ENCODE measurements at regions not wholly inside any gene's neighbourhood (a gene's known extent, or its start where the extent isn't known, plus 50 kb on each side); places are given as distances from the start of the nearest gene placed in this dataset.

DNA sequence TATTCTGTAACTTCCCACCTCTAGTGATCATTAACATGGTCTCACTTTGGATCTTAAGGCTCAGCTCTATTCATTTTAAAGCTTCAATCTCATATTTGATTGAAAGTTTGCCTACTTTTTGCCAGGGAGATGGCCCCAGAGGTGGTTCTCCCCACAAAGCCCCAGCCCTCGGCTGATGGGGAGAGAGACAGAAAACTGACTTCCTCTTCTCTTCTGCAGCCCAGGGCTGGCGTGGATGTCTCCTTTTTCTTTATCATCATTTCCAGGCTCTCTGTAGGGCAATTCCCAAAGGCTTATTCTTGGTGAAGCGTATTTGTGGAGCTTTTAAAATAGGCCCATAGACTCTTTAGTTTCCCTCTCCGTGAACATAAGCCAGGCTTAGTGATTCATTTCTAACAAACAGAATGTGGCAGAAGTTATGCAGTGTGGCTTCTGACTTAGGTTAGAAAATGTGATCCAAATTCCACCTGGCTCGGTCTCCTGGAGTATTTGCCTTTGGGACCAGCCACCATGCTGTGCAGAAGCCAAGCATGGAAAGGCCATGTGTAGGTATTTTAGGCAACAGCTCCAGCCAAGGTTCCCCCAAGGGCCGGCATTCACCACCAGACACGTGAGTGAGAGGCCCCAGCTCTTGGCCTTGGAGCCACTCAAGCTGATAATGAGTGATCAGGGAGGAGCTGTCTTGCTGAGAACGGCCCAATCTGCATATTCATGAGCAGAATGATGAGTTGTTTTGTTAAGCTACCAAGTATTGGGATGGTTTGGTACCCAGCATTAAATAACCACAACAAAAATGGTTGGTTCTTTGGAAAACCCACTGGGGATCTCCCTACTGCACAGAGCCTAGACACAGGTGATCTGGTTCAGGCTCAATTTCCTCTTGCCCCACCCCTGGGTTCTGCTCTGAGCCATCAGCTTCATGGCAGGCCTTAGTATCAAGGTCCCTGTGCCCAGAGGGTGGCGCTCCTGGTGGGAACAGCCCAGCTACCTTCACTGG, 353.2 kb upstream of the PROK2 start:
- H3K9ac ChIP-seq (ENCODE audit: low read length), result no peak overlapping the region
- H3K4me3 ChIP-seq (ENCODE audit: low read length), result no peak overlapping the region
- H3K27ac ChIP-seq (ENCODE audit: low read length), result no peak overlapping the region
- no peaks in the 10 kb centered on the region for H3K9me3 ChIP-seq (ENCODE audit: control insufficient read depth, low read depth, low read length)
- no peaks in the 10 kb centered on the region for H3K4me1 ChIP-seq (ENCODE audit: control insufficient read depth, low read depth, low read length)
- H3K36me3 ChIP-seq (ENCODE audit: control insufficient read depth, low read depth, low read length), result no peaks in the 10 kb centered on the region
- no peaks in the 10 kb centered on the region for H3K27me3 ChIP-seq (ENCODE audit: control insufficient read depth, insufficient read depth, low read length)

DNA sequence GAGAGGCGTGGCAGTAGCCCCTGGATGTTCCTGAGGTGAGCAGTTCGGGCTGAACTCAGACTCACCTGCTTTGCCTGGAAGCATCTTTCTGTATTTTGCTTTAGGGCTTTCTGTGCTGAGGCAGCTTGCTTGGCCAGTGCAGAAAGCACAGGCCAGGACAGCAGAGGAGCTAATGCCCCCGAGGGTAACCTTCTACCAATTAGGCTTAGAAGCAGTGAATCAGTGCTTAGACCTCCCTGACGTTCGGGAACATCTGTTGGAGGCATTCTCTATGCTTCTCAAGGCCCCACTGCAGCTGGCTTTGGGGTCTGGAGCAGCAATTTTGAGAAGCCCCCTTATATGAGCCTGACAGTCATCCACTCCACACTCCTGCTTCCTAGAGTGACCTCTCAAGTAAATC, 350.7 kb upstream of the PROK2 start:
- no peaks in the 10 kb centered on the region for H3K27me3 ChIP-seq (ENCODE audit: control insufficient read depth, insufficient read depth, low read length)
- no peak overlapping the region for H3K27ac ChIP-seq (ENCODE audit: low read length)
- no peaks in the 10 kb centered on the region for H3K36me3 ChIP-seq (ENCODE audit: control insufficient read depth, low read depth, low read length)
- H3K9me3 ChIP-seq (ENCODE audit: control insufficient read depth, low read depth, low read length), result no peaks in the 10 kb centered on the region
- H3K9ac ChIP-seq (ENCODE audit: low read length), result no peak overlapping the region
- H3K4me1 ChIP-seq (ENCODE audit: control insufficient read depth, low read depth, low read length), result no peaks in the 10 kb centered on the region
- H3K4me3 ChIP-seq (ENCODE audit: low read length), result no peak overlapping the region

DNA sequence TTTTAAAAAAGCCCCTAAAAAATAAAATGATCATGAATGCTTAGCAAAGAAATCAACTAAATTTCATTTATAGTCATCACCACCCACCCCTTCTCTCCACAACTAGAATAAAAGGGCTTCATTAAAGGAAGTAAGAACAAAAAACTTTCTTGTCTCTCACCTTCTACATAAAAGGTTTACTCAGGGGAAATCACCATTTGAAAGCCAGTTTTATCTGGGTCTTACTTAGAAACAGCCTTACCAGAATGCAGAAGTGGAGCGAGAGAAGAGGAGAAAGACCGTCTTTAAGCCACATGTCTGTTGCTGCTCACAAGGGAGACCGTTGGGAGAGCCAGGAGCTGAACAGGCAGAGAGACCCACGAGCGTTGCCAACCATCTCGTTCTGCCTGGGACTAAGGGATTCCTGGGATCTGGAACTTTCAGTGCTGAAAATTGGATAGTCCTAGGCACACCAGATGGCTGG, 350.1 kb upstream of the PROK2 start:
- Histone ChIP-seq H3K27me3 (ENCODE audit: control insufficient read depth, insufficient read depth, low read length) (no peaks in the 10 kb centered on the region), H3K27ac (ENCODE audit: low read length) (no peak overlapping the region), H3K36me3 (ENCODE audit: control insufficient read depth, low read depth, low read length) (no peaks in the 10 kb centered on the region), H3K4me1 (ENCODE audit: control insufficient read depth, low read depth, low read length) (no peaks in the 10 kb centered on the region), H3K9me3 (ENCODE audit: control insufficient read depth, low read depth, low read length) (no peaks in the 10 kb centered on the region), H3K4me3 (ENCODE audit: low read length) (no peak overlapping the region), H3K9ac (ENCODE audit: low read length) (no peak overlapping the region)

GRCh38 chr3:72133329-72134011, 348.5 kb upstream of the PROK2 start:
- H3K36me3 ChIP-seq (ENCODE audit: control insufficient read depth, low read depth, low read length), result no peaks in the 10 kb centered on the region
- no peak overlapping the region for H3K4me3 ChIP-seq (ENCODE audit: low read length)
- no peaks in the 10 kb centered on the region for H3K4me1 ChIP-seq (ENCODE audit: control insufficient read depth, low read depth, low read length)
- no peak overlapping the region for H3K9ac ChIP-seq (ENCODE audit: low read length)
- no peak overlapping the region for H3K27ac ChIP-seq (ENCODE audit: low read length)
- no peaks in the 10 kb centered on the region for H3K27me3 ChIP-seq (ENCODE audit: control insufficient read depth, insufficient read depth, low read length)
- H3K9me3 ChIP-seq (ENCODE audit: control insufficient read depth, low read depth, low read length), result no peaks in the 10 kb centered on the region

- Histone ChIP-seq H3K27me3 (ENCODE audit: control insufficient read depth, insufficient read depth, low read length) (no peaks in the 10 kb centered on the region), H3K9ac (ENCODE audit: low read length) (no peak overlapping the region), H3K4me1 (ENCODE audit: control insufficient read depth, low read depth, low read length) (no peaks in the 10 kb centered on the region)
Observed at GRCh38 chr3:72131899-72132298, 347.0 kb upstream of the PROK2 start.

GRCh38 chr3:72130565-72130964, 345.6 kb upstream of the PROK2 start:
- no peak overlapping the region for H3K4me3 ChIP-seq (ENCODE audit: low read length)
- H3K9me3 ChIP-seq (ENCODE audit: control insufficient read depth, low read depth, low read length), result no peaks in the 10 kb centered on the region
- no peaks in the 10 kb centered on the region for H3K36me3 ChIP-seq (ENCODE audit: control insufficient read depth, low read depth, low read length)
- H3K4me1 ChIP-seq (ENCODE audit: control insufficient read depth, low read depth, low read length), result no peaks in the 10 kb centered on the region
- H3K27ac ChIP-seq (ENCODE audit: low read length), result no peak overlapping the region
- no peaks in the 10 kb centered on the region for H3K27me3 ChIP-seq (ENCODE audit: control insufficient read depth, insufficient read depth, low read length)
- H3K9ac ChIP-seq (ENCODE audit: low read length), result no peak overlapping the region

More at GRCh38 chr3:72131899-72132298, 347.0 kb upstream of the PROK2 start:
- Histone ChIP-seq H3K4me3 (ENCODE audit: low read length) (no peak overlapping the region), H3K9me3 (ENCODE audit: control insufficient read depth, low read depth, low read length) (no peaks in the 10 kb centered on the region), H3K27ac (ENCODE audit: low read length) (no peak overlapping the region), H3K36me3 (ENCODE audit: control insufficient read depth, low read depth, low read length) (no peaks in the 10 kb centered on the region)

GRCh38 chr3:72129501-72130094, 344.6 kb upstream of the PROK2 start:
- Histone ChIP-seq H3K9ac (ENCODE audit: low read length) (no peak overlapping the region), H3K36me3 (ENCODE audit: control insufficient read depth, low read depth, low read length) (no peaks in the 10 kb centered on the region), H3K27ac (ENCODE audit: low read length) (no peak overlapping the region), H3K27me3 (ENCODE audit: control insufficient read depth, insufficient read depth, low read length) (no peaks in the 10 kb centered on the region), H3K4me3 (ENCODE audit: low read length) (no peak overlapping the region), H3K4me1 (ENCODE audit: control insufficient read depth, low read depth, low read length) (no peaks in the 10 kb centered on the region), H3K9me3 (ENCODE audit: control insufficient read depth, low read depth, low read length) (no peaks in the 10 kb centered on the region)

- Histone ChIP-seq H3K4me3 (ENCODE audit: low read length) (no peak overlapping the region), H3K27ac (ENCODE audit: low read length) (no peak overlapping the region), H3K36me3 (ENCODE audit: control insufficient read depth, low read depth, low read length) (no peaks in the 10 kb centered on the region), H3K9me3 (ENCODE audit: control insufficient read depth, low read depth, low read length) (no peaks in the 10 kb centered on the region), H3K27me3 (ENCODE audit: control insufficient read depth, insufficient read depth, low read length) (no peaks in the 10 kb centered on the region), H3K9ac (ENCODE audit: low read length) (no peak overlapping the region), H3K4me1 (ENCODE audit: control insufficient read depth, low read depth, low read length) (no peaks in the 10 kb centered on the region)
Observed at GRCh38 chr3:72128921-72129320, 344.0 kb upstream of the PROK2 start.

- Histone ChIP-seq H3K36me3 (ENCODE audit: control insufficient read depth, low read depth, low read length) (no peaks in the 10 kb centered on the region), H3K4me3 (ENCODE audit: low read length) (no peak overlapping the region), H3K4me1 (ENCODE audit: control insufficient read depth, low read depth, low read length) (no peaks in the 10 kb centered on the region), H3K27me3 (ENCODE audit: control insufficient read depth, insufficient read depth, low read length) (no peaks in the 10 kb centered on the region), H3K9ac (ENCODE audit: low read length) (no peak overlapping the region), H3K9me3 (ENCODE audit: control insufficient read depth, low read depth, low read length) (no peaks in the 10 kb centered on the region), H3K27ac (ENCODE audit: low read length) (no peak overlapping the region)
Observed at GRCh38 chr3:72127844-72128243, 342.9 kb upstream of the PROK2 start.

- no peaks in the 10 kb centered on the region for H3K9me3 ChIP-seq (ENCODE audit: control insufficient read depth, low read depth, low read length)
- no peaks in the 10 kb centered on the region for H3K36me3 ChIP-seq (ENCODE audit: control insufficient read depth, low read depth, low read length)
- no peaks in the 10 kb centered on the region for H3K27me3 ChIP-seq (ENCODE audit: control insufficient read depth, insufficient read depth, low read length)
- H3K9ac ChIP-seq (ENCODE audit: low read length), result no peak overlapping the region
- H3K27ac ChIP-seq (ENCODE audit: low read length), result no peak overlapping the region
- H3K4me1 ChIP-seq (ENCODE audit: control insufficient read depth, low read depth, low read length), result no peaks in the 10 kb centered on the region
- no peak overlapping the region for H3K4me3 ChIP-seq (ENCODE audit: low read length)
Observed at GRCh38 chr3:72127224-72127612, 342.3 kb upstream of the PROK2 start.

DNA sequence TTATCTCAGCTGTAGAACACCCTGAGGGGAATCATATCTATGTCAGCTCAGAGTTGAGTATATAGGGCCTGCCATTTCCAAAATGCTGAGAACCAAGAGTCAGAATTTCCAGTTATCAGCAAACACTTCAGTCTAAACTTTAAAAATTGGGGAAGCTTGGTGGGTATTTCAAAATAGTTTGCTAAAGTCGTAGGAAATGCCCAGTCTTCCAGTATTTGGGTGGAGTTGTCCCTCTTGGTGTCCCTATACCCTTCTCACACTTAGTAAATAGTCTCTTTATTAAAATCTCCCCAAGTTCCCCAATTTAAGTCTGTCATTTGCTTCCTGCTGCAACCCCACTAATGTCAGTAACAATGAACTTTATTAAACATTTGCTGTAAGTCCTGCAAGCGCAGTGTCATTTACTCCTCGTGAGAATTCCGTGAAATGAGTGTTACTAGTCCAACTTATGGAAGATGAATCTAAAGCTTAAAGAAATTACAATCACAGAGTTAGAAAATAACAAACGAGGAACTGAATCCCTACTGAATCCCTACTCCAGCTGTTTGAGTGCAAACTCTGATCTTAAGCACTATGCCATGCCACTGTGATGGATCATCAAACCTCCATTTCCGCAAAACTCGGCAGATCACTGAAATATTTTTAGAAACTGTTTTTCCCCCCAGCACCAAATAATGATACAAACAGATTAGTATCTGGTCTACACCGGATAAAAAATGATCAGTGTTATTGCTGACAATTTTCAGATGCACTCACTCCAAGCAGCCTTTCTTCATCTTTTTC, 341.7 kb upstream of the PROK2 start:
- H3K36me3 ChIP-seq (ENCODE audit: control insufficient read depth, low read depth, low read length), result no peaks in the 10 kb centered on the region
- no peak overlapping the region for H3K9ac ChIP-seq (ENCODE audit: low read length)
- no peaks in the 10 kb centered on the region for H3K27me3 ChIP-seq (ENCODE audit: control insufficient read depth, insufficient read depth, low read length)
- H3K4me3 ChIP-seq (ENCODE audit: low read length), result no peak overlapping the region
- no peaks in the 10 kb centered on the region for H3K9me3 ChIP-seq (ENCODE audit: control insufficient read depth, low read depth, low read length)
- H3K27ac ChIP-seq (ENCODE audit: low read length), result no peak overlapping the region
- no peaks in the 10 kb centered on the region for H3K4me1 ChIP-seq (ENCODE audit: control insufficient read depth, low read depth, low read length)
